ENCODE measurements at regions not wholly inside any gene's neighbourhood (a gene's known extent, or its start where the extent isn't known, plus 50 kb on each side); places are given as distances from the start of the nearest gene placed in this dataset.

GRCh38 chr2:122261911-122262310 is 506.5 kb downstream of the TSN start:
- Mint-ChIP-seq H3K4me1 (no peaks in the 10 kb centered on the region), H3K36me3 (no peaks in the 10 kb centered on the region), H3K9me3 (peaks cover 0 to 1% (median 0%) of the 10 kb centered on the region in 7 donors), H3K4me3 (no peak overlapping the region), H3K27me3 (ENCODE audit: low read depth in 3 of 3) (peaks cover 0 to 5% (median 2%) of the 10 kb centered on the region in 3 donors), H3K27ac (no peak overlapping the region)
- intact Hi-C loops (cut with micrococcal nuclease): no loop called here
- no CpG with 5 or more reads among the region's 2 CpGs for WGBS (ENCODE audit: insufficient coverage)
- Histone ChIP-seq H2AFZ (ENCODE audit: insufficient read depth, low read depth, low read length, poor library complexity, severe bottlenecking) (no peak overlapping the region), H3K79me2 (ENCODE audit: insufficient read depth, low read length) (no peaks in the 10 kb centered on the region), H4K20me1 (ENCODE audit: insufficient read depth, low read length) (no peaks in the 10 kb centered on the region), H3K27me3 (ENCODE audit: control insufficient read depth in 2 of 2, insufficient read depth in 2 of 2, low read length in 2 of 2) (no peaks in the 10 kb centered on the region), H3K4me1 (ENCODE audit: control insufficient read depth in 1 of 2, insufficient read depth in 2 of 2, low read length in 2 of 2) (no peaks in the 10 kb centered on the region), H3K9ac (ENCODE audit: insufficient read depth, low read length, poor library complexity, severe bottlenecking) (no peak overlapping the region), H3K4me3 (replicated peaks in 1 of 3; ENCODE audit: low read depth in 2 of 3, low read length in 3 of 3) (no peak overlapping the region), H3K9me3 (replicated peaks in 1 of 2; ENCODE audit: control insufficient read depth in 1 of 2, insufficient read depth in 1 of 2, low read length in 2 of 2) (no peaks in the 10 kb centered on the region), H3K27ac (ENCODE audit: low read depth in 1 of 2, low read length in 2 of 2) (no peak overlapping the region), H3K36me3 (replicated peaks in 1 of 2; ENCODE audit: control insufficient read depth in 1 of 2, insufficient read depth in 2 of 2, low read length in 2 of 2) (no peaks in the 10 kb centered on the region), H3K4me2 (replicated peaks; ENCODE audit: extremely low read depth, low read length, poor library complexity, severe bottlenecking) (no peak overlapping the region)
- DNase-seq: no peak
- TF ChIP-seq CTCF (IDR thresholded peaks at IDR 0.05): no peak

GRCh38 chr2:122263746-122264145 is 508.3 kb downstream of the TSN start:
- no peak overlapping the region for H3K4me3 ChIP-seq (replicated peaks in 1 of 3; ENCODE audit: low read depth in 2 of 3, low read length in 3 of 3)
- no peak for TF ChIP-seq CTCF (IDR thresholded peaks at IDR 0.05)
- Mint-ChIP-seq H3K4me1 (no peaks in the 10 kb centered on the region), H3K4me3 (no peak overlapping the region), H3K27ac (no peak overlapping the region), H3K9me3 (peaks cover 0 to 2% (median 0%) of the 10 kb centered on the region in 7 donors), H3K36me3 (no peaks in the 10 kb centered on the region), H3K27me3 (ENCODE audit: low read depth in 3 of 3) (peaks cover 0 to 4% (median 2%) of the 10 kb centered on the region in 3 donors)
- H3K9ac ChIP-seq (ENCODE audit: insufficient read depth, low read length, poor library complexity, severe bottlenecking): no peak overlapping the region
- H4K20me1 ChIP-seq (ENCODE audit: insufficient read depth, low read length): no peaks in the 10 kb centered on the region
- H3K79me2 ChIP-seq (ENCODE audit: insufficient read depth, low read length): no peaks in the 10 kb centered on the region
- 33% methylated on average over 1 of the region's 1 CpG for WGBS (ENCODE audit: insufficient coverage)
- DNase-seq: no peak
- no peaks in the 10 kb centered on the region for H3K4me1 ChIP-seq (ENCODE audit: control insufficient read depth in 1 of 2, insufficient read depth in 2 of 2, low read length in 2 of 2)
- no peak overlapping the region for H3K4me2 ChIP-seq (replicated peaks; ENCODE audit: extremely low read depth, low read length, poor library complexity, severe bottlenecking)
- H3K27me3 ChIP-seq (ENCODE audit: control insufficient read depth in 2 of 2, insufficient read depth in 2 of 2, low read length in 2 of 2): no peaks in the 10 kb centered on the region
- H3K27ac ChIP-seq (ENCODE audit: low read depth in 1 of 2, low read length in 2 of 2): no peak overlapping the region
- no peaks in the 10 kb centered on the region for H3K36me3 ChIP-seq (replicated peaks in 1 of 2; ENCODE audit: control insufficient read depth in 1 of 2, insufficient read depth in 2 of 2, low read length in 2 of 2)
- H2AFZ ChIP-seq (ENCODE audit: insufficient read depth, low read depth, low read length, poor library complexity, severe bottlenecking): no peak overlapping the region
- no peaks in the 10 kb centered on the region for H3K9me3 ChIP-seq (replicated peaks in 1 of 2; ENCODE audit: control insufficient read depth in 1 of 2, insufficient read depth in 1 of 2, low read length in 2 of 2)
- intact Hi-C loops (cut with micrococcal nuclease): no loop called here
